HEK293 (cell line): ENCODE measurements at regions not wholly inside any gene's neighbourhood (a gene's known extent, or its start where the extent isn't known, plus 50 kb on each side); places are given as distances from the start of the nearest gene placed in this dataset.

Experiments
- CTCF ChIP-seq: fragments of 450-650 bp; formaldehyde crosslinking; IDR thresholded peaks from 2 replicates; pipeline ENCODE4 v1.5.1; 2016; ENCODE audit warnings: missing biosample characterization, missing genetic modification characterization
- KLF9 ChIP-seq: fragments of 450-650 bp; formaldehyde crosslinking; IDR thresholded peaks from 2 replicates; pipeline ENCODE4 v1.5.1; 2016; ENCODE audit warnings: missing biosample characterization, missing genetic modification characterization, low read depth
- YY1 ChIP-seq: fragments of 450-650 bp; formaldehyde crosslinking; IDR thresholded peaks from 2 replicates; pipeline ENCODE4 v1.5.1; 2018; ENCODE audit warnings: missing biosample characterization, missing genetic modification characterization
- ZBTB1 ChIP-seq: fragments of 450-650 bp; formaldehyde crosslinking; IDR thresholded peaks from 2 replicates; pipeline ENCODE4 v1.5.1; 2016; ENCODE audit warnings: missing biosample characterization, missing genetic modification characterization
- ZBTB8A ChIP-seq: fragments of 450-650 bp; formaldehyde crosslinking; IDR thresholded peaks from 2 replicates; pipeline ENCODE4 v1.5.1; 2016; ENCODE audit warnings: missing biosample characterization, missing genetic modification characterization
- ZNF266 ChIP-seq: fragments of 450-650 bp; formaldehyde crosslinking; IDR thresholded peaks from 2 replicates; pipeline ENCODE4 v1.5.1; 2016; ENCODE audit warnings: missing biosample characterization, missing genetic modification characterization, low read depth
- ZNF362 ChIP-seq: fragments of 450-650 bp; formaldehyde crosslinking; IDR thresholded peaks from 2 replicates; pipeline ENCODE4 v1.5.1; 2016; ENCODE audit warnings: missing biosample characterization, missing genetic modification characterization
- ZNF701 ChIP-seq: fragments of 450-650 bp; formaldehyde crosslinking; IDR thresholded peaks from 2 replicates; pipeline ENCODE4 v1.5.1; 2016; ENCODE audit warnings: missing biosample characterization, missing genetic modification characterization

DNA sequence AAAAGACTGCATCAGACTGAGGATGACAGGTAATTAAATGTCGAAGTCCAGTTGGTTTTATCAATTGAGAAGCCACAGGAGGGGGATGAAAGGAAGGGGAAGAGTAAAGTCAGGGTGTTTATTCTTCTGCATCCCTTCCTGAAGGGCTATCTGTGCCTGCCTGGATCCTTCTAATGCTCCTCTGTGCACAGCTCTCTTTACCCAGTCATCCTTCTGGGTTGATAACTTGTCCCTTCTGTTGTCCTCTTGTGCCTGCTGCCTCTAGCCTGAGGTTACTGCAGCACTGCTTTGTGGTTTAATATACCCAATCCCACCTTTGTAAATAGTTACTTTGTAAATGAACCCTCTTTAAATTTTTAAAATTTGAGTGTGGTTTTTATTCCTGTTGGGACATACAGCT lies 1127.3 kb downstream of the EPHA7 start:
- TF ChIP-seq KLF9 (tag by site-specific recombination) (no peak), YY1 (tag by site-specific recombination) (no peak), ZNF701 (tag by site-specific recombination) (no peak), CTCF (no peak), ZBTB8A (tag by site-specific recombination) (no peak), ZNF266 (no peak), ZBTB1 (tag by site-specific recombination) (no peak), ZNF362 (tag by site-specific recombination) (no peak)
